K562 (cell line): ENCODE measurements at regions not wholly inside any gene's neighbourhood (a gene's known extent, or its start where the extent isn't known, plus 50 kb on each side); places are given as distances from the start of the nearest gene placed in this dataset.

Source experiments
- ATAC-seq: fragments of 200-7000 bp; cut with Tn5 transposase; 3 replicates; pipeline ENCODE4 v1.9.1; 2020; ENCODE audit warnings: moderate library complexity
- BruUV-seq: library from RNA; stranded (reverse); fragments of 400-500 nt; replicated peaks from 2 replicates; lab custom pipeline; 2021; lab: Mats Ljungman, UMichigan
- CTCF ChIA-PET: fragments of 300-600 bp; formaldehyde crosslinking; extraction: SDS; loops from one replicate; lab custom pipeline; 2021; ENCODE audit warnings: low intra/inter-chr PET ratio; lab: Yijun Ruan, JAX
- POLR2A ChIA-PET: fragments of 300-600, 350-650 bp; sonication (Branson Sonifier 250); formaldehyde crosslinking; extraction: SDS; loops from one replicate; lab custom pipeline; 2021; ENCODE audit warnings: antibody characterized with exemption, inconsistent platforms; lab: Yijun Ruan, JAX
- DNase-seq, 4 experiments: peaks; one replicate each; pipeline versions ENCODE4 v3.0.0 to v3.0.0-alpha.2; 2011 to 2018; ENCODE audit warnings: low spot score in 3 of 4, mixed read lengths in 3 of 4; ENCODE audit errors: extremely low read depth in 1 of 4
- FAIRE-seq: peaks from 2 replicates; lab custom pipeline; 2011; peaks lifted over from hg19 to GRCh38; lab: Jason Lieb, UNC
- H2AFZ ChIP-seq: 2 replicates; pipeline ENCODE4 v1.6.0; 2011; ENCODE audit warnings: low read depth, low read length, control low read depth, inconsistent platforms
- H3K27ac ChIP-seq: fragments of 200-600 bp; 3 replicates; pipeline ENCODE4 v1.8.0; 2011; ENCODE audit warnings: low read depth, mild to moderate bottlenecking, control low read depth, inconsistent platforms, low read length, moderate library complexity, mixed read lengths; ENCODE audit errors: extremely low read depth
- H3K27me3 ChIP-seq, 2 experiments: fragments of 300-600 bp in 1 of 2; 2 replicates in 1 of 2; 3 replicates in 1 of 2; pipeline versions ENCODE4 v1.6.0 to v1.8.0; 2011; ENCODE audit warnings: inconsistent platforms in 2 of 2, low read length in 2 of 2, mild to moderate bottlenecking in 1 of 2, mixed read lengths in 1 of 2, moderate library complexity in 1 of 2; ENCODE audit not compliant: control insufficient read depth in 2 of 2, insufficient read depth in 2 of 2
- H3K36me3 ChIP-seq: fragments of 300-600 bp; 3 replicates; pipeline ENCODE4 v1.8.0; 2011; ENCODE audit warnings: mild to moderate bottlenecking, low read length, inconsistent platforms; ENCODE audit not compliant: control insufficient read depth, insufficient read depth
- H3K4me1 ChIP-seq, 2 experiments: fragments of 200-600 bp in 1 of 2; replicated peaks in 1 of 2; 2 replicates in 1 of 2; 3 replicates in 1 of 2; pipeline versions ENCODE4 v1.5.1 to v1.8.0; 2011; ENCODE audit warnings: inconsistent platforms in 2 of 2, low read length in 2 of 2, mild to moderate bottlenecking in 1 of 2, mixed read lengths in 1 of 2, moderate library complexity in 1 of 2; ENCODE audit not compliant: control insufficient read depth in 2 of 2, insufficient read depth in 2 of 2
- H3K4me2 ChIP-seq: 2 replicates; pipeline ENCODE4 v1.6.1; 2011; ENCODE audit warnings: low read length, control low read depth, inconsistent platforms, mixed read lengths; ENCODE audit not compliant: insufficient read depth
- H3K4me3 ChIP-seq: fragments of 200-600 bp; sonication (generic), shearing (Covaris generic); 2 replicates; pipeline ENCODE4 v1.5.1; 2016; ENCODE audit warnings: control low read depth, inconsistent platforms
- H3K79me2 ChIP-seq: fragments of 200-600 bp; 3 replicates; pipeline ENCODE4 v1.8.0; 2011; ENCODE audit warnings: low read length, inconsistent platforms; ENCODE audit not compliant: control insufficient read depth, insufficient read depth
- H3K9ac ChIP-seq, 2 experiments: 2 replicates each; pipeline versions ENCODE4 v1.6.0 to v1.6.1; 2011; ENCODE audit warnings: low read depth in 2 of 2, low read length in 2 of 2, control low read depth in 1 of 2, inconsistent platforms in 1 of 2, mild to moderate bottlenecking in 1 of 2, mixed read lengths in 1 of 2; ENCODE audit not compliant: insufficient read depth in 1 of 2
- H3K9me1 ChIP-seq: one replicate; pipeline ENCODE4 v1.6.0; 2011; ENCODE audit warnings: inconsistent platforms, mild to moderate bottlenecking, low read length, moderate library complexity; ENCODE audit not compliant: control insufficient read depth, insufficient read depth
- H3K9me3 ChIP-seq: replicated peaks from 2 replicates; pipeline ENCODE4 v1.5.1; 2011; ENCODE audit warnings: low read depth, low read length, inconsistent platforms; ENCODE audit not compliant: control insufficient read depth, insufficient read depth
- H4K20me1 ChIP-seq: replicated peaks from 2 replicates; pipeline ENCODE4 v1.6.1; 2011; ENCODE audit warnings: low read length, inconsistent platforms, mixed read lengths; ENCODE audit not compliant: control insufficient read depth, insufficient read depth
- ATF6 ChIP-seq: sonication (generic); formaldehyde crosslinking; IDR thresholded peaks from 2 replicates; pipeline ENCODE4 v1.4.0; 2020; ENCODE audit warnings: mild to moderate bottlenecking, missing genetic modification reagents
- CAMTA2 ChIP-seq: fragments of 250-450 bp; sonication (Bioruptor Pico); conservative IDR thresholded peaks from 2 replicates; pipeline ENCODE4 v1.5.1; 2022
- CTBP1 ChIP-seq: fragments of 450-650 bp; IDR thresholded peaks from 2 replicates; pipeline ENCODE4 v1.6.1; 2016; ENCODE audit warnings: borderline replicate concordance
- ELF1 ChIP-seq: fragments of 200-800 bp; sonication (Bioruptor generic); IDR thresholded peaks from 2 replicates; pipeline ENCODE4 v1.6.1; 2016; ENCODE audit warnings: missing genetic modification characterization, missing compliant biosample characterization
- FOXJ3 ChIP-seq: sonication (generic); formaldehyde crosslinking; IDR thresholded peaks from 2 replicates; pipeline ENCODE4 v1.4.0; 2020; ENCODE audit warnings: mild to moderate bottlenecking, missing genetic modification reagents
- GABPB2 ChIP-seq: fragments of 250-450 bp; sonication (Bioruptor Pico); conservative IDR thresholded peaks from 2 replicates; pipeline ENCODE4 v1.5.1; 2021; ENCODE audit warnings: mild to moderate bottlenecking
- NCOA1 ChIP-seq: fragments of 450-650 bp; IDR thresholded peaks from 2 replicates; pipeline ENCODE4 v1.6.1; 2016; ENCODE audit warnings: low read depth
- RBFOX2 ChIP-seq: fragments of 200-400 bp; formaldehyde crosslinking; IDR thresholded peaks from 2 replicates; pipeline ENCODE4 v1.6.1; 2017; ENCODE audit warnings: low read depth, mild to moderate bottlenecking, low read length, moderate library complexity
- RFX1 ChIP-seq: fragments of 450-650 bp; IDR thresholded peaks from 2 replicates; pipeline ENCODE4 v1.6.1; 2016; ENCODE audit warnings: mild to moderate bottlenecking, moderate library complexity
- THAP12 ChIP-seq: fragments of 250-450 bp; sonication (Bioruptor Pico); IDR thresholded peaks from 2 replicates; pipeline ENCODE4 v1.9.0; 2021; ENCODE audit warnings: mild to moderate bottlenecking, inconsistent platforms
- ZBTB17 ChIP-seq: fragments of 450-650 bp; formaldehyde crosslinking; IDR thresholded peaks from 2 replicates; pipeline ENCODE4 v1.4.0; 2020; ENCODE audit warnings: mild to moderate bottlenecking
- WGBS: fragments of 100-300 bp; shearing (Covaris generic); methylation state at CpG from one replicate; pipeline ENCODE4 v1.1.6; 2016; ENCODE audit warnings: low coverage, mixed read lengths; ENCODE audit not compliant: insufficient coverage; ENCODE audit errors: missing lambda C conversion rate; 5-methylcytosine and 5-hydroxymethylcytosine counted together
- in situ Hi-C: fragments of 300-500 bp; cut with MboI; formaldehyde crosslinking; loops from 4 replicates; pipeline ENCODE4 v1.15.0; 2018; ENCODE audit warnings: inconsistent platforms, mixed read lengths
- intact Hi-C: fragments of 100-400 bp; cut with micrococcal nuclease; formaldehyde crosslinking; loops from 2 replicates; pipeline ENCODE4 v1.14.2; 2022

- H3K9me3 ChIP-seq = no peaks in the 10 kb centered on the region
- in situ Hi-C loops (no loop called here), intact Hi-C loops (no loop called here)
- no peak overlapping the region for H3K4me3 ChIP-seq
- no peaks in the 10 kb centered on the region for H3K9me1 ChIP-seq
- POLR2A ChIA-PET = no interaction called here
- H3K4me2 ChIP-seq = no peak overlapping the region
- H3K27me3 ChIP-seq = no peaks in the 10 kb centered on the region
- ATAC-seq (no peak), FAIRE-seq (no peak), DNase-seq (no peak)
- H3K9ac ChIP-seq = no peak overlapping the region
- no peak overlapping the region for H2AFZ ChIP-seq
- TF ChIP-seq ELF1 (tag) = no peak
- TF ChIP-seq GABPB2 (CRISPR knock-in tag) = no peak
- no peak for TF ChIP-seq NCOA1
- TF ChIP-seq ZBTB17 (CRISPR knock-in tag) = no peak
- no peak for TF ChIP-seq CTBP1
- TF ChIP-seq FOXJ3 (CRISPR knock-in tag) = no peak
- no peak for TF ChIP-seq CAMTA2 (CRISPR knock-in tag)
- 0% methylated on average over 2 of the region's 2 CpGs for WGBS
- H3K27ac ChIP-seq = no peak overlapping the region
- no peaks in the 10 kb centered on the region for H3K36me3 ChIP-seq
- BruUV-seq = no TSS peak
- H3K4me1 ChIP-seq = no peaks in the 10 kb centered on the region
- no peaks in the 10 kb centered on the region for H3K79me2 ChIP-seq
- CTCF ChIA-PET = no interaction called here
- H4K20me1 ChIP-seq = no peaks in the 10 kb centered on the region
These were observed 149.4 kb downstream of the ZNF248 start for GRCh38 chr10:37707829-37708578.

DNA sequence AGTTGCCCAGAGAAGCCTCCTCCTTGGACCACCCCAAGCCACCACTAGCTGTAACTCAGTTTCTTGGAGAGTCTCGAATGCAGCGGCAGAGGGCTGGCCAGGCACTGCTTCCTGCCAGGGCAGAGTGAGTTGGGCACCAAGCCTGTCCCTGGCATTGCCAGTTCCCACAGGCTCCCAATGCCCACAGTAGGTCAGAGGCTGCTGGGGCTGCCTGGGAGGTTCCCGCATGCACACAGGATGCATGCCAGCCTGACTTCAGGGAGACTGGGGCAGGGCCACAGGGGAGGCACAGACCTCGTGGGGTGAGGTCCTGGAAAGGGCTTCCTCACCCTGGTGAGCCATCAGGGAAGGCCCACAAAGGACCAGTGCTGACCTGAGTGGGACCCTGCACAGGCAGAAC, 152.8 kb downstream of the ZNF248 start:
- ChIA-PET CTCF (no interaction called here), POLR2A (interaction anchor here (0.6 kb wide), 1 partner anchor 42 kb away, joined by 4 read pairs; no protein-coding TSS in a partner anchor)
- Histone ChIP-seq H3K9me1 (no peaks in the 10 kb centered on the region), H3K79me2 (no peaks in the 10 kb centered on the region), H2AFZ (no peak overlapping the region), H3K4me2 (no peak overlapping the region), H3K4me3 (no peak overlapping the region), H4K20me1 (no peaks in the 10 kb centered on the region), H3K27me3 (no peaks in the 10 kb centered on the region), H3K36me3 (no peaks in the 10 kb centered on the region), H3K9ac (no peak overlapping the region), H3K27ac (no peak overlapping the region), H3K9me3 (no peaks in the 10 kb centered on the region), H3K4me1 (peaks cover 0 to 6% of the 10 kb centered on the region in 2 experiments; a peak in 2 of 5 replicates)
- DNase-seq (no peak), ATAC-seq (no peak), FAIRE-seq (no peak)
- intact Hi-C loops (no loop called here), in situ Hi-C loops (no loop called here)
- no TSS peak for BruUV-seq
- 0% methylated on average over 4 of the region's 4 CpGs for WGBS
- TF ChIP-seq THAP12 (CRISPR knock-in tag) = no peak
- no peak for TF ChIP-seq ATF6
- TF ChIP-seq RBFOX2 = no peak
- TF ChIP-seq RFX1 = no peak
